H1 (cell line): ENCODE measurements at regions not wholly inside any gene's neighbourhood (a gene's known extent, or its start where the extent isn't known, plus 50 kb on each side); places are given as distances from the start of the nearest gene placed in this dataset.

Experiments used
- CTCF ChIA-PET: fragments of 300-600 bp; sonication (Branson Sonifier 250); formaldehyde crosslinking; loops from one replicate; lab custom pipeline; 2021; ENCODE audit not compliant: partially characterized antibody; lab: Charles Lee
- POLR2A ChIA-PET: fragments of 300-600 bp; sonication (Branson Sonifier 250); formaldehyde crosslinking; loops from one replicate; lab custom pipeline; 2021; ENCODE audit warnings: inconsistent platforms; ENCODE audit not compliant: partially characterized antibody; lab: Charles Lee
- DNase-seq, 2 experiments: peaks; one replicate each; pipeline versions ENCODE4 v3.0.0 to v3.0.0-alpha.2; 2010 to 2022; ENCODE audit warnings: low spot score in 2 of 2, low read depth in 1 of 2, mixed read lengths in 1 of 2
- FAIRE-seq: peaks from 2 replicates; lab custom pipeline; 2011; peaks lifted over from hg19 to GRCh38; lab: Jason Lieb, UNC
- H2AFZ ChIP-seq: 2 replicates; pipeline ENCODE4 v1.8.1; 2012; ENCODE audit warnings: low read length, inconsistent platforms
- H2AK5ac ChIP-seq: 2 replicates; pipeline ENCODE4 v1.6.1; 2013; ENCODE audit warnings: low read depth, low read length
- H2BK120ac ChIP-seq: replicated peaks from 2 replicates; pipeline ENCODE3; 2013; ENCODE audit warnings: low read depth, low read length, inconsistent platforms
- H2BK12ac ChIP-seq: 2 replicates; pipeline ENCODE4 v1.6.1; 2013; ENCODE audit warnings: low read depth, low read length
- H2BK15ac ChIP-seq: 2 replicates; pipeline ENCODE4 v1.6.1; 2013; ENCODE audit warnings: low read length
- H2BK20ac ChIP-seq: 2 replicates; pipeline ENCODE4 v1.6.1; 2013; ENCODE audit warnings: low read length
- H2BK5ac ChIP-seq: 2 replicates; pipeline ENCODE4 v1.6.1; 2013; ENCODE audit warnings: low read depth, low read length
- H3K14ac ChIP-seq: 2 replicates; pipeline ENCODE4 v1.6.1; 2013; ENCODE audit warnings: inconsistent platforms; ENCODE audit not compliant: insufficient read length
- H3K18ac ChIP-seq: 2 replicates; pipeline ENCODE4 v1.6.1; 2013; ENCODE audit warnings: low read length; ENCODE audit errors: extremely low read depth
- H3K23ac ChIP-seq: 2 replicates; pipeline ENCODE4 v1.6.1; 2013; ENCODE audit warnings: inconsistent platforms; ENCODE audit not compliant: insufficient read length
- H3K23me2 ChIP-seq: 2 replicates; pipeline ENCODE4 v1.6.1; 2013; ENCODE audit warnings: low read depth, low read length
- H3K27ac ChIP-seq: 2 replicates; pipeline ENCODE4 v1.6.1; 2011; ENCODE audit warnings: low read depth, low read length, inconsistent platforms
- H3K27me3 ChIP-seq, 4 experiments: replicated peaks in 1 of 4; 1 replicate in 1 of 4; 2 replicates in 3 of 4; pipeline versions ENCODE4 v1.6.1 to v1.8.1; 2011 to 2013; ENCODE audit warnings: low read length in 3 of 4, mild to moderate bottlenecking in 3 of 4, inconsistent platforms in 2 of 4, mixed read lengths in 2 of 4, moderate library complexity in 1 of 4; ENCODE audit not compliant: control insufficient read depth in 3 of 4, insufficient read depth in 3 of 4; ENCODE audit errors: extremely low read depth in 1 of 4
- H3K36me3 ChIP-seq, 4 experiments: 2 replicates each; pipeline versions ENCODE4 v1.6.1 to v1.8.1; 2011 to 2013; ENCODE audit warnings: mild to moderate bottlenecking in 4 of 4, low read length in 3 of 4, moderate library complexity in 2 of 4, control low read depth in 1 of 4, inconsistent platforms in 1 of 4; ENCODE audit not compliant: insufficient read depth in 4 of 4, control insufficient read depth in 2 of 4
- H3K4ac ChIP-seq: replicated peaks from 2 replicates; pipeline ENCODE3; 2013; ENCODE audit warnings: low read length, low read depth, mixed read lengths, inconsistent platforms; ENCODE audit not compliant: insufficient read length
- H3K4me1 ChIP-seq, 4 experiments: replicated peaks in 1 of 4; 1 replicate in 1 of 4; 2 replicates in 3 of 4; pipeline versions ENCODE4 v1.6.1 to v1.8.1; 2011 to 2013; ENCODE audit warnings: low read length in 3 of 4, inconsistent platforms in 2 of 4, mixed read lengths in 1 of 4; ENCODE audit not compliant: insufficient read depth in 4 of 4, control insufficient read depth in 3 of 4
- H3K4me2 ChIP-seq, 2 experiments: 2 replicates each; pipeline versions ENCODE4 v1.6.1 to v1.8.1; 2011 to 2013; ENCODE audit warnings: low read depth in 2 of 2, low read length in 2 of 2, control low read depth in 1 of 2, inconsistent platforms in 1 of 2, mild to moderate bottlenecking in 1 of 2; ENCODE audit not compliant: insufficient read depth in 1 of 2
- H3K4me3 ChIP-seq, 4 experiments: fragments of 200-600, 300-600 bp in 1 of 4; sonication (generic), shearing (Covaris generic), sonication (Bioruptor Twin) in 1 of 4; 2 replicates each; pipeline versions ENCODE4 v1.5.1 to v1.8.1; 2011 to 2016; ENCODE audit warnings: low read length in 4 of 4, low read depth in 3 of 4, control low read depth in 2 of 4, inconsistent platforms in 2 of 4, mild to moderate bottlenecking in 2 of 4, mixed read lengths in 1 of 4, moderate library complexity in 1 of 4; ENCODE audit not compliant: insufficient read depth in 2 of 4; ENCODE audit errors: extremely low read depth in 1 of 4
- H3K56ac ChIP-seq: replicated peaks from 2 replicates; pipeline ENCODE3; 2013; ENCODE audit warnings: low read depth, mild to moderate bottlenecking, mixed read lengths, low read length, inconsistent platforms; ENCODE audit not compliant: insufficient read length
- H3K79me1 ChIP-seq: 2 replicates; pipeline ENCODE4 v1.6.1; 2013; ENCODE audit warnings: low read depth, low read length, control low read depth
- H3K79me2 ChIP-seq, 2 experiments: 2 replicates each; pipeline versions ENCODE4 v1.6.1 to v1.8.1; 2012 to 2013; ENCODE audit warnings: low read length in 2 of 2, mild to moderate bottlenecking in 2 of 2, inconsistent platforms in 1 of 2; ENCODE audit not compliant: insufficient read depth in 2 of 2, control insufficient read depth in 1 of 2
- H3K9ac ChIP-seq, 4 experiments: replicated peaks in 1 of 4; 1 replicate in 1 of 4; 2 replicates in 3 of 4; pipeline versions ENCODE4 v1.6.1 to v1.8.1; 2011 to 2013; ENCODE audit warnings: low read depth in 3 of 4, low read length in 3 of 4, control low read depth in 2 of 4, mild to moderate bottlenecking in 2 of 4, moderate library complexity in 2 of 4, inconsistent platforms in 1 of 4; ENCODE audit errors: extremely low read depth in 1 of 4
- H3K9me3 ChIP-seq, 2 experiments: 2 replicates each; pipeline versions ENCODE4 v1.6.1 to v1.8.1; 2012 to 2013; ENCODE audit warnings: mild to moderate bottlenecking in 2 of 2, moderate library complexity in 2 of 2, control low read depth in 1 of 2, inconsistent platforms in 1 of 2, low read depth in 1 of 2, low read length in 1 of 2, mixed read lengths in 1 of 2; ENCODE audit not compliant: insufficient read depth in 2 of 2
- H4K20me1 ChIP-seq, 2 experiments: replicated peaks in 1 of 2; 2 replicates each; pipeline versions ENCODE3 to v1.8.1; 2011 to 2013; ENCODE audit warnings: inconsistent platforms in 2 of 2, low read length in 2 of 2, mild to moderate bottlenecking in 1 of 2; ENCODE audit not compliant: insufficient read depth in 2 of 2, control insufficient read depth in 1 of 2
- H4K5ac ChIP-seq: 2 replicates; pipeline ENCODE4 v1.6.1; 2013; ENCODE audit warnings: low read length, low read depth, mixed read lengths, inconsistent platforms; ENCODE audit not compliant: insufficient read length
- H4K8ac ChIP-seq: 2 replicates; pipeline ENCODE4 v1.8.0; 2013; ENCODE audit warnings: mild to moderate bottlenecking, moderate library complexity, low read length, inconsistent platforms; ENCODE audit not compliant: insufficient read depth; ENCODE audit errors: extremely low read depth
- H4K91ac ChIP-seq: replicated peaks from 2 replicates; pipeline ENCODE3; 2013; ENCODE audit warnings: low read length, mixed read lengths, inconsistent platforms; ENCODE audit not compliant: insufficient read length
- ATF2 ChIP-seq: IDR thresholded peaks from 2 replicates; pipeline ENCODE4 v1.6.1; 2012; ENCODE audit warnings: low read length, inconsistent platforms
- CEBPB ChIP-seq: IDR thresholded peaks from 2 replicates; pipeline ENCODE4 v1.6.1; 2012; ENCODE audit warnings: low read depth, low read length
- EZH2 ChIP-seq: fragments of 200-600 bp; sonication (generic); IDR thresholded peaks from 2 replicates; pipeline ENCODE4 v1.7.1; 2012; ENCODE audit warnings: low read depth, mild to moderate bottlenecking, moderate library complexity, low read length, inconsistent platforms; ENCODE audit not compliant: severe bottlenecking
- FOSL1 ChIP-seq: IDR thresholded peaks from 2 replicates; pipeline ENCODE4 v1.6.1; 2011; ENCODE audit warnings: mild to moderate bottlenecking, low read depth, low read length, moderate library complexity; ENCODE audit not compliant: insufficient read depth
- GTF2F1 ChIP-seq: IDR thresholded peaks from 2 replicates; pipeline ENCODE4 v1.6.1; 2012; ENCODE audit warnings: low read depth, low read length, improper control_type of control experiment, borderline replicate concordance
- HDAC2 ChIP-seq, 2 experiments: fragments of 300-600 bp in 1 of 2; sonication (generic) in 1 of 2; IDR thresholded peaks; 2 replicates each; pipeline ENCODE4 v1.6.1; 2011 to 2012; ENCODE audit warnings: low read depth in 2 of 2, low read length in 2 of 2, mild to moderate bottlenecking in 2 of 2, moderate library complexity in 2 of 2, borderline replicate concordance in 1 of 2, inconsistent platforms in 1 of 2
- JUN ChIP-seq: IDR thresholded peaks from 2 replicates; pipeline ENCODE4 v1.6.1; 2011; ENCODE audit warnings: low read depth, mild to moderate bottlenecking, improper control_type of control experiment, low read length
- NANOG ChIP-seq: IDR thresholded peaks from 2 replicates; pipeline ENCODE4 v1.6.1; 2011; ENCODE audit warnings: low read length, low read depth, mild to moderate bottlenecking, inconsistent platforms; ENCODE audit not compliant: insufficient read depth, poor library complexity, severe bottlenecking
- SAP30 ChIP-seq: fragments of 300-600 bp; sonication (generic); IDR thresholded peaks from 2 replicates; pipeline ENCODE4 v1.7.1; 2012; ENCODE audit warnings: low read length, moderate library complexity, mild to moderate bottlenecking, inconsistent platforms; ENCODE audit not compliant: insufficient read depth, insufficient replicate concordance
- TAF7 ChIP-seq: optimal IDR thresholded peaks from 2 replicates; pipeline ENCODE3; 2011; ENCODE audit warnings: low read depth, mild to moderate bottlenecking, inconsistent platforms, low read length, moderate library complexity, borderline replicate concordance
- WGBS, 2 experiments: shearing (Covaris generic) in 1 of 2; methylation state at CpG; one replicate each; pipeline versions ENCODE4 v1.1.6 to v1.1.7; 2013 to 2015; ENCODE audit warnings: low lambda C conversion rate in 2 of 2, mixed read lengths in 2 of 2, inconsistent platforms in 1 of 2, low coverage in 1 of 2, missing lambda C conversion rate in 1 of 2; ENCODE audit not compliant: insufficient replicate concordance in 2 of 2, insufficient coverage in 1 of 2, insufficient read length in 1 of 2; ENCODE audit errors: extremely low coverage in 1 of 2, missing lambda C conversion rate in 1 of 2; 5-methylcytosine and 5-hydroxymethylcytosine counted together

DNA sequence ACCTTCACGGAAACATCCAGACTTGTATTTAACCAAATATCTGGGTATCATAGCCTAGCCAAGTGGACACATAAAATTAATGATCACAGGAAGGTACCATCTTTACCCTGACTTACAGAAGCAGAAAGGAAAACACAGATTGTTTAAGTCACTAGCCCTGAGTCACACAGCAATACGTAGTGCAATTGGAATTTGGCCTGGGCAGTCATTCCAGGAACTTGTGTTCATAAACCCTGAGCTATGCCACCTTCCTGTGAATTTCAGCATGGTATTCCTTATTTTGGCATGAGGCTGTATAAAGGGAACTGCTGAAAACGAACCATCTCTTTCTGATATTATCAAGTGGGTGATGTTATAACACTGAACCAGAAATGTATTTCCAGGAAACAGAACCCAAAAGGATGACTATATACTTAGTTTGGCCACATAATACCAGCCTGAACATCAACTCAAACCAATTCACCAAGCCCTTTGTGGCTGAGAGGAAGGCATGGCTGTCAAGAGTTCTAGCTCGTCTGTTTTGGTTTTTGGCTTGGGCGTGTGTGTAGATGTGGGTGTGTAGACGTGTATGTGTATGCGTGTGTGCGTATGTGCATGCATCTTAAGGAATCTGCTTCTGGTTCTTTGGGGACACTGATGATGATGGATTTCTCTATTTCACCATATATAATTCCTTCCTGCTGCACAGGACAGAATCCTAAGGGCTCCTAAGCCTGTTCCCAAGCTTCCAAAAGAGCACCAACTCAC, 533.4 kb upstream of the ID2 start:
- Histone ChIP-seq H2BK15ac (no peak overlapping the region), H3K14ac (no peak overlapping the region), H3K9me3 (no peaks in the 10 kb centered on the region), H2AK5ac (no peak overlapping the region), H3K23me2 (no peaks in the 10 kb centered on the region), H4K91ac (no peak overlapping the region), H2BK120ac (no peak overlapping the region), H3K79me1 (no peaks in the 10 kb centered on the region), H3K18ac (no peak overlapping the region), H3K79me2 (no peaks in the 10 kb centered on the region), H2AFZ (no peak overlapping the region), H2BK5ac (no peak overlapping the region), H4K5ac (no peak overlapping the region), H3K23ac (no peak overlapping the region), H2BK12ac (no peak overlapping the region), H4K20me1 (no peaks in the 10 kb centered on the region), H3K4ac (no peak overlapping the region), H4K8ac (no peak overlapping the region), H2BK20ac (no peak overlapping the region), H3K27ac (no peak overlapping the region), H3K4me3 (no peak overlapping the region), H3K4me1 (no peaks in the 10 kb centered on the region; a peak in 1 of 7 replicates), H3K27me3 (no peaks in the 10 kb centered on the region), H3K9ac (no peak overlapping the region), H3K36me3 (no peaks in the 10 kb centered on the region), H3K56ac (no peak overlapping the region), H3K4me2 (no peak overlapping the region)
- no peak for DNase-seq
- ChIA-PET CTCF (interaction anchor here (0.6 to 2.6 kb wide), 2 partner anchors 16 to 1106 kb away, joined by 3 to 9 read pairs; no protein-coding TSS in a partner anchor), POLR2A (no interaction called here)
- no peak for FAIRE-seq
- WGBS, 2 experiments, result 91% methylated on average over 8 of the region's 8 CpGs; no CpG with 5 or more reads in 1 of the 2 experiments
- TF ChIP-seq ATF2, result no peak
- TF ChIP-seq TAF7, result no peak
- TF ChIP-seq FOSL1, result no peak
- no peak for TF ChIP-seq NANOG
- no peak for TF ChIP-seq GTF2F1
- no peak for TF ChIP-seq JUN
- no peak for TF ChIP-seq SAP30
- no peak for TF ChIP-seq CEBPB
- TF ChIP-seq HDAC2 (IDR thresholded peaks at IDR 0.05; ENCODE audit: borderline replicate concordance in 1 of 2, low read depth in 2 of 2, low read length in 2 of 2), result no peak
- TF ChIP-seq EZH2, result no peak
